Fibroblast of pulmonary artery (primary cell): ENCODE measurements at regions not wholly inside any gene's neighbourhood (a gene's known extent, or its start where the extent isn't known, plus 50 kb on each side); places are given as distances from the start of the nearest gene placed in this dataset.

Source experiments
- DNase-seq: peaks from one replicate; pipeline ENCODE4 v3.0.0-alpha.2; 2010; ENCODE audit warnings: low read depth
- H3K4me3 ChIP-seq: replicated peaks from 2 replicates; pipeline ENCODE4 v1.5.1; 2011; ENCODE audit warnings: low read depth, mild to moderate bottlenecking, control low read depth, low read length, moderate library complexity
- TF ChIP-seq, protein P1 (sequence below): IDR thresholded peaks from 2 replicates; pipeline ENCODE4 v1.5.1; 2011; ENCODE audit warnings: mild to moderate bottlenecking, control low read depth, low read length, inconsistent platforms; ENCODE audit errors: missing control alignments

DNA sequence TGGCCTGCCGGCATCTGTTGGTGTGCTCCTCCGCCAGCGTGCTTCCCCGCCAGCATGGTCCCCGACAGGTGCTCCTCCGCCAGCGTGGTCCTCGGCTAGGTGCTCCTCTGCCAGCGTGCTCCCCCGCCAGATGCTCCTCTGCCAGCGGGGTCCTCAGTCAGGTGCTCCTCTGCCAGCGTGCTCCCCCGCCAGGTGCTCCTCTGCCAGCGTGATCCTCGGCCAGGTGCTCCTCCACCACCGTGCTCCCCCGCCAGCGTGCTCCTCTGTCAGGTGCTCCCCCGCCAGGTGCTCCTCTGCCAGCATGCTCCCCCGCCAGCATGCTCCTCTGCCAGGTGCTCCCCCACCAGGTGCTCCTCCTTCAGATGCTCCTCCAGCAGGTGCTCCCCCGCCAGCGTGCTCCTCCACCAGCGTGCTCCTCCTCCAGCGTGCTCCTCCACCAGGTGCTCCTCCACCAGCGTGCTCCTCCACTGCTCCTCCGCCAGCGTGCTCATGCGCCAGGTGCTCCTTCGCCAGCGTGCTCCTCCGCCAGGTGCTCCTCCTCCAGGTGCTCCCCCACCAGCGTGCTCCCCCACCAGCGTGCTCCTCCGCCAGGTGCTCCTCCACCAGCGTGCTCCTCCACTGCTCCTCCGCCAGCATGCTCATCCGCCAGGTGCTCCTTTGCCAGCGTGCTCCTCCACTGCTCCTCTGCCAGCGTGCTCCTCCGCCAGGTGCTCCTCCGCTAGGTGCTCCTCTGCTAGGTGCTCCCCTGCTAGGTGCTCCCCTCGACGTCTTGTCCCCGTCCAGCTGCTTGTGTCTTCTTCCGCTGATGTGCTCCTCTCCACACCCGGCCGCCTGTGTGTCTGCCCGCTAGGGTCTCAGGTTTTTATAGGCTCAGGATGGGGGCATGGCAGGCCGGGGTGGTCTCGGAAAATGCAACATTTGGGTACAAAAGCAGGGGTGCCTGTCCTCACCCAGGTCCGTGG, 223.0 kb downstream of the NRIP1 start:
- no peak for DNase-seq
- TF ChIP-seq, protein P1, sequence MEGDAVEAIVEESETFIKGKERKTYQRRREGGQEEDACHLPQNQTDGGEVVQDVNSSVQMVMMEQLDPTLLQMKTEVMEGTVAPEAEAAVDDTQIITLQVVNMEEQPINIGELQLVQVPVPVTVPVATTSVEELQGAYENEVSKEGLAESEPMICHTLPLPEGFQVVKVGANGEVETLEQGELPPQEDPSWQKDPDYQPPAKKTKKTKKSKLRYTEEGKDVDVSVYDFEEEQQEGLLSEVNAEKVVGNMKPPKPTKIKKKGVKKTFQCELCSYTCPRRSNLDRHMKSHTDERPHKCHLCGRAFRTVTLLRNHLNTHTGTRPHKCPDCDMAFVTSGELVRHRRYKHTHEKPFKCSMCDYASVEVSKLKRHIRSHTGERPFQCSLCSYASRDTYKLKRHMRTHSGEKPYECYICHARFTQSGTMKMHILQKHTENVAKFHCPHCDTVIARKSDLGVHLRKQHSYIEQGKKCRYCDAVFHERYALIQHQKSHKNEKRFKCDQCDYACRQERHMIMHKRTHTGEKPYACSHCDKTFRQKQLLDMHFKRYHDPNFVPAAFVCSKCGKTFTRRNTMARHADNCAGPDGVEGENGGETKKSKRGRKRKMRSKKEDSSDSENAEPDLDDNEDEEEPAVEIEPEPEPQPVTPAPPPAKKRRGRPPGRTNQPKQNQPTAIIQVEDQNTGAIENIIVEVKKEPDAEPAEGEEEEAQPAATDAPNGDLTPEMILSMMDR: no peak
- H3K4me3 ChIP-seq: no peak overlapping the region

- no peak overlapping the region for H3K4me3 ChIP-seq
- TF ChIP-seq, protein P1: no peak
- no peak for DNase-seq
These were observed 226.4 kb downstream of the NRIP1 start for GRCh38 chr21:14838400-14838799.

- H3K4me3 ChIP-seq: no peak overlapping the region
- TF ChIP-seq, protein P1: no peak
- DNase-seq: no peak
These were observed 227.8 kb downstream of the NRIP1 start for GRCh38 chr21:14836950-14837349.

DNA sequence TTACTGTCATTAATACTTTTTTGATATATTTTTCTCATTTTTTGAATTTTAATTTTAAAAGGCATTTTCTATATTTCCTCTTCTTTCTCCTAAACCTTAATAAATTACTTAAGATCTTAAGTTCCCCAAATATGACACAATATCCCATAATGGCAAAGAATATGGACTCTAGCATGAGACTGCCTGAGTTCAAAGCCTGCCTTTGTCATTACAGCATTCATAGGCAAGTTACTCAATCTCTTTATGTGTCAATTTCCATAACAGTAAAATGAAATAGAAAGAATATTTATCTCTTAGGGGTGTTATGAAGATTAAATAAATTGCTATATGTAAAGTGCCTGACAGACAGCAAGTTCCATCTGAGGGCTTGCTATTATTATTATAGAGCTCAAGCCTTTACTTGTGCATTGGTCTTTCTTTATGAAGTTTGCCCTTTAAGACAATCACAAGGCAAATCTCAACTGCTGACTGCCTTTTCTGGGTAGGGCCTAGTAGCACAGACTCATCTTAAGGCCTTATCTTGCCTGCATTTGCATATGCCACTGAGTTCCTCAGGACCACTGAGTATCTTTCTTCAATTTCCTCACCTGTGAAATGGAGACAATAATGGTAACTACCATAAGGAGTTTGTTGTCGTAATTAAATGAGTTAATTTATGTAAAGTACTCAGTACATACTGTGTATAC, 231.0 kb downstream of the NRIP1 start:
- no peak overlapping the region for H3K4me3 ChIP-seq
- DNase-seq: no peak
- TF ChIP-seq, protein P1: no peak

- TF ChIP-seq, protein P1: no peak
- DNase-seq: no peak
- no peak overlapping the region for H3K4me3 ChIP-seq
These were observed 231.6 kb downstream of the NRIP1 start for GRCh38 chr21:14833241-14833640.

DNA sequence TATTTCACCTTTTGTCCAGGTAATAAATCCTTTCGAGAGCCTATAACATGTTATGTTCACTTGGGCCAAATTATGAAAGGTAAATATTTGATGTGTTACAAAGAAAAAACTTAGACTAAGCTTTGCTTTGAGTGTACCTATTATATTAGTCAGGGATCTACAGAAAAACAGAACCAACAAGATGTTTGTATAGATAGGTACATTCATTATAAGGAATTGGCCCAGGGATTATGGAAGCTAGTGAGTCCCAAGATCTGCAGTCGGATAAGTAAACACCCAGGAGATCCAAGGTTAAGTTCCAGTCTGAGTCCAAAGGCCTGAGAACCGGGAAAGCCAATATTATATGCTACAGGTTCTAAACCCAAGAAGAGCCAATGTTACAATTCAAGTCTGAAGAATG, 234.5 kb downstream of the NRIP1 start:
- TF ChIP-seq, protein P1: no peak
- no peak overlapping the region for H3K4me3 ChIP-seq
- DNase-seq: no peak

GRCh38 chr21:14829685-14830084, 235.1 kb downstream of the NRIP1 start:
- H3K4me3 ChIP-seq: no peak overlapping the region
- no peak for DNase-seq
- TF ChIP-seq, protein P1: no peak
